ENCODE measurements at regions not wholly inside any gene's neighbourhood (a gene's known extent, or its start where the extent isn't known, plus 50 kb on each side); places are given as distances from the start of the nearest gene placed in this dataset.

DNA sequence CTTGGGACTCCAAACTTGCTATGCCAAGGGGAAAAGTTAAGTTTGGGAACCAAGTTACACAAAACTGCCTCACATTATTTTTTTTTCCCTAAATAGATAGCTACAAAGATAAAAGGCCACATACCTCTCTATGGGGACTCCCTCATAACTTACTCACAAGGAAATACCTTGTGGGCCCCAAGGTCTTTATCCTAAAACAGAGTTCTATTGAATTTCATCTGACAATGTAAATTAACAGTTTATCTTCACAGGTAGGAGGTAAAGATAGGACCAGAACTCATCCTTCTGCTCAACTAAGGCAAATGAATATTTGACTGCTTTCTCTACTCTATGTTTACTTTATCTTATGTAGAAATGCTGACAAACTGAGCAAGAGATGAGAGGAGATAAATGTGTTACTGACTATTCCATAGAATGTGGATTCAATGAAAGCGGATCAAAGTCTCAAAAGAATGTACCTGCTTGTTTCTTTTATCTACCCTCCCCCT lies 1278.0 kb downstream of the OTOL1 start:
- Histone ChIP-seq H3K27me3 (no peaks in the 10 kb centered on the region), H3K4me1 (no peaks in the 10 kb centered on the region), H3K27ac (no peak overlapping the region), H3K36me3 (no peaks in the 10 kb centered on the region), H3K9me3 (no peaks in the 10 kb centered on the region), H3K4me3 (no peak overlapping the region)
- ATAC-seq (no peak), DNase-seq (no peak)
- 50% methylated on average over 1 of the region's 1 CpG for WGBS (ENCODE audit: insufficient coverage, low coverage, low lambda C conversion rate, missing lambda C conversion rate)
- no peak for TF ChIP-seq CTCF (IDR thresholded peaks at IDR 0.05)
- no peak for TF ChIP-seq POLR2A (IDR thresholded peaks at IDR 0.05)
- intact Hi-C loops (cut with DNase I): no loop called here

- no peak for ATAC-seq
- no peak overlapping the region for H3K27ac ChIP-seq
- WGBS (ENCODE audit: insufficient coverage, low coverage, low lambda C conversion rate, missing lambda C conversion rate): 13% methylated on average over 3 of the region's 3 CpGs
Measured at GRCh38 chr3:162776148-162776547, 1279.5 kb downstream of the OTOL1 start.

GRCh38 chr3:162777118-162777517 lies 1280.5 kb downstream of the OTOL1 start:
- H3K4me3 ChIP-seq: no peak overlapping the region
- intact Hi-C loops (cut with DNase I): no loop called here
- no peaks in the 10 kb centered on the region for H3K27me3 ChIP-seq
- H3K9me3 ChIP-seq: no peaks in the 10 kb centered on the region
- H3K27ac ChIP-seq: no peak overlapping the region
- TF ChIP-seq POLR2A (IDR thresholded peaks at IDR 0.05) (no peak), CTCF (IDR thresholded peaks at IDR 0.05) (no peak)
- WGBS (ENCODE audit: insufficient coverage, low coverage, low lambda C conversion rate, missing lambda C conversion rate): 52% methylated on average over 1 of the region's 1 CpG
- no peaks in the 10 kb centered on the region for H3K36me3 ChIP-seq
- H3K4me1 ChIP-seq: no peaks in the 10 kb centered on the region
- no peak for ATAC-seq
- no peak for DNase-seq

More at GRCh38 chr3:162776148-162776547, 1279.5 kb downstream of the OTOL1 start:
- H3K9me3 ChIP-seq: no peaks in the 10 kb centered on the region
- DNase-seq: no peak
- no peaks in the 10 kb centered on the region for H3K27me3 ChIP-seq
- intact Hi-C loops (cut with DNase I): no loop called here
- H3K36me3 ChIP-seq: no peaks in the 10 kb centered on the region
- no peaks in the 10 kb centered on the region for H3K4me1 ChIP-seq
- TF ChIP-seq POLR2A (IDR thresholded peaks at IDR 0.05): no peak
- TF ChIP-seq CTCF (IDR thresholded peaks at IDR 0.05): no peak
- no peak overlapping the region for H3K4me3 ChIP-seq

DNA sequence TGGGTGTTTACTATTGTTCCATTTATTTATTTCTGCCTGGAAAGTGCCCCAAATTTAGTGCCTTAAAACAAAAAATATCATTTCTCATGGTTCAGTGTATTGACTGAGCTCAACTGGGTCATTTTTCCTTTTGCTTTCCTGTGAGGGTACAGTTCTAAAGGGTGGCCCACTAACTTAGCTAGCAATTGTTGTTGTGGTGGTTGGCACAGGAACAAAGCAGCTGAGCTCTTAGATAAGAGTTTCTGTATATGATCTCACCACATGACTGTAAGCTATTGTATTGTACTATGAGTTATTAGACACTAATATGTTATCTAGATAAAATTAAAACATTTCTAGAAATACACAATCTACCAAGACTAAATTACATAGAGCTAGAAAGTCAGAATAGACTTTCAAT lies 1283.7 kb downstream of the OTOL1 start:
- H3K27me3 ChIP-seq: no peaks in the 10 kb centered on the region
- no peaks in the 10 kb centered on the region for H3K9me3 ChIP-seq
- TF ChIP-seq CTCF (IDR thresholded peaks at IDR 0.05): no peak
- TF ChIP-seq POLR2A (IDR thresholded peaks at IDR 0.05): no peak
- no peak overlapping the region for H3K27ac ChIP-seq
- no peaks in the 10 kb centered on the region for H3K36me3 ChIP-seq
- no peaks in the 10 kb centered on the region for H3K4me1 ChIP-seq
- intact Hi-C loops (cut with DNase I): no loop called here
- ATAC-seq (no peak), DNase-seq (no peak)
- no peak overlapping the region for H3K4me3 ChIP-seq

DNA sequence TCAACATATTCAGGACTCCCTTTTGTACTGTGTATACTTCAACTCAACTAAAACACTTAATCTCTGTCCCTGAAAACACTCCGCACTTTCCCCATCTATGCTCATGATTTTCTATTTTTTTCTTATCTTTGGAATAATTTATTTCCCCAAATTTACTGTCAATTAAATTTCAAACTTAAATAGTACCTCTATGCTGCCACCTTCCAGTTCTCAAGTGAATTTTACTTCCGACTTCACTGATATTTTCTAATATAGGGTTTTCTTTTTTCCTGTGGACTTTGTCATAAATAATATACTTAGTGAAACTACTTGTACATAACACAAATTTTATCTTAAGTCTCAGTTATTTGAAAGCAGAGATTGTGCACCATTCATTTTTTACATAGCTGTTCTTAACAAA lies 1303.3 kb downstream of the OTOL1 start:
- Histone ChIP-seq H3K27ac (no peak overlapping the region), H3K9me3 (no peaks in the 10 kb centered on the region), H3K4me3 (no peak overlapping the region), H3K27me3 (no peaks in the 10 kb centered on the region), H3K36me3 (no peaks in the 10 kb centered on the region), H3K4me1 (no peaks in the 10 kb centered on the region)
- intact Hi-C loops (cut with DNase I): no loop called here
- TF ChIP-seq CTCF (IDR thresholded peaks at IDR 0.05) (no peak), POLR2A (IDR thresholded peaks at IDR 0.05) (no peak)
- whole genome bisulfite sequencing (ENCODE audit: insufficient coverage, low coverage, low lambda C conversion rate, missing lambda C conversion rate): 40% methylated on average over 1 of the region's 2 CpGs
- DNase-seq (no peak), ATAC-seq (no peak)
